Lower lobe of right lung (tissue), 2 donors: ENCODE measurements at regions not wholly inside any gene's neighbourhood (a gene's known extent, or its start where the extent isn't known, plus 50 kb on each side); places are given as distances from the start of the nearest gene placed in this dataset.

Experiments
- ATAC-seq, 2 donors: fragments of 200-7000 bp; cut with Tn5 transposase; one replicate each; pipeline ENCODE4 v1.9.1; 2020 to 2022; ENCODE audit warnings: mild to moderate bottlenecking in 2 of 2, moderate library complexity in 2 of 2
- DNase-seq: peaks from one replicate; pipeline ENCODE4 v3.0.0-alpha.2; 2020
- H3K27ac ChIP-seq: fragments of 200-600 bp; one replicate; pipeline ENCODE4 v1.8.0; 2022
- H3K27me3 ChIP-seq: fragments of 200-600 bp; one replicate; pipeline ENCODE4 v1.8.0; 2022; ENCODE audit warnings: low read depth
- H3K36me3 ChIP-seq: fragments of 200-600 bp; one replicate; pipeline ENCODE4 v1.8.0; 2022; ENCODE audit warnings: mild to moderate bottlenecking
- H3K4me1 ChIP-seq: fragments of 200-600 bp; one replicate; pipeline ENCODE4 v1.8.0; 2022
- H3K4me3 ChIP-seq: fragments of 200-600 bp; one replicate; pipeline ENCODE4 v1.8.0; 2022; ENCODE audit warnings: mild to moderate bottlenecking
- H3K9me3 ChIP-seq: fragments of 200-600 bp; one replicate; pipeline ENCODE4 v1.8.0; 2022
- intact Hi-C: fragments of 100-400 bp; cut with DNase I; formaldehyde crosslinking; loops from one replicate; pipeline ENCODE4 v1.11.0; 2022
- TF ChIP-seq, protein P1 (sequence below): fragments of 200-600 bp; IDR thresholded peaks from one replicate; pipeline ENCODE4 v1.8.0; 2022; ENCODE audit warnings: antibody characterized with exemption, mild to moderate bottlenecking
- donor health status: DM: no; HTN: yes; CAD: no; lungs with severe emphysema.

GRCh38 chr9:80646211-80646610 is 1043.1 kb downstream of the TLE1 start:
- intact Hi-C loops: no loop called here
- Histone ChIP-seq H3K4me3 (no peak overlapping the region), H3K4me1 (no peaks in the 10 kb centered on the region), H3K9me3 (no peaks in the 10 kb centered on the region), H3K27me3 (no peaks in the 10 kb centered on the region), H3K27ac (no peak overlapping the region), H3K36me3 (no peaks in the 10 kb centered on the region)
- no peak for DNase-seq
- ATAC-seq: no peak
- TF ChIP-seq, protein P1, sequence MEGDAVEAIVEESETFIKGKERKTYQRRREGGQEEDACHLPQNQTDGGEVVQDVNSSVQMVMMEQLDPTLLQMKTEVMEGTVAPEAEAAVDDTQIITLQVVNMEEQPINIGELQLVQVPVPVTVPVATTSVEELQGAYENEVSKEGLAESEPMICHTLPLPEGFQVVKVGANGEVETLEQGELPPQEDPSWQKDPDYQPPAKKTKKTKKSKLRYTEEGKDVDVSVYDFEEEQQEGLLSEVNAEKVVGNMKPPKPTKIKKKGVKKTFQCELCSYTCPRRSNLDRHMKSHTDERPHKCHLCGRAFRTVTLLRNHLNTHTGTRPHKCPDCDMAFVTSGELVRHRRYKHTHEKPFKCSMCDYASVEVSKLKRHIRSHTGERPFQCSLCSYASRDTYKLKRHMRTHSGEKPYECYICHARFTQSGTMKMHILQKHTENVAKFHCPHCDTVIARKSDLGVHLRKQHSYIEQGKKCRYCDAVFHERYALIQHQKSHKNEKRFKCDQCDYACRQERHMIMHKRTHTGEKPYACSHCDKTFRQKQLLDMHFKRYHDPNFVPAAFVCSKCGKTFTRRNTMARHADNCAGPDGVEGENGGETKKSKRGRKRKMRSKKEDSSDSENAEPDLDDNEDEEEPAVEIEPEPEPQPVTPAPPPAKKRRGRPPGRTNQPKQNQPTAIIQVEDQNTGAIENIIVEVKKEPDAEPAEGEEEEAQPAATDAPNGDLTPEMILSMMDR: no peak

DNA sequence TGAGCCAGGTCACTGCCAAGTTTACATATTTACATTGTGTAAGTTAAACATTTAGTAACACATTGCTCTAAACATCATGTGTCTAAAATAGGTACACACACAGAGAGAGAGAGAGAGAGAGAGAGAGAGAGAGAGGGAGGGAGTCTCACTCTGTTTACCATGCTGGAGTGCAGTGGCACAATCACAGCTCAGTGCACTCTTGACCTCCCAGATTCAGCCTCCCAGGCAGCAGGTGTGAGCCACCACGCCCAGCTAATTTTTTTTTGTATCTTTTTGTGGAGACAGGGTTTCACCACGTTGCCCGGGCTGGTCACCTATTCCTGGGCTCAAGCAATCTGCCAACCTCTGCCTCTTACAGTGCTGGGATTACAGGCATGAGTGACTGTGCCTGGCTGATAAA is 1045.3 kb downstream of the TLE1 start:
- no peaks in the 10 kb centered on the region for H3K4me1 ChIP-seq
- no peak overlapping the region for H3K27ac ChIP-seq
- H3K9me3 ChIP-seq: no peaks in the 10 kb centered on the region
- TF ChIP-seq, protein P1: no peak
- no peak for DNase-seq
- ATAC-seq: no peak
- H3K4me3 ChIP-seq: no peak overlapping the region
- H3K27me3 ChIP-seq: no peaks in the 10 kb centered on the region
- no peaks in the 10 kb centered on the region for H3K36me3 ChIP-seq
- intact Hi-C loops: no loop called here

- Histone ChIP-seq H3K27me3 (no peaks in the 10 kb centered on the region), H3K9me3 (peaks cover 13% of the 10 kb centered on the region), H3K4me1 (no peaks in the 10 kb centered on the region), H3K27ac (no peak overlapping the region), H3K36me3 (no peaks in the 10 kb centered on the region), H3K4me3 (no peak overlapping the region)
- intact Hi-C loops: no loop called here
- TF ChIP-seq, protein P1: no peak
- DNase-seq (no peak), ATAC-seq (no peak)
These were observed 1054.3 kb downstream of the TLE1 start for GRCh38 chr9:80635065-80635464.

DNA sequence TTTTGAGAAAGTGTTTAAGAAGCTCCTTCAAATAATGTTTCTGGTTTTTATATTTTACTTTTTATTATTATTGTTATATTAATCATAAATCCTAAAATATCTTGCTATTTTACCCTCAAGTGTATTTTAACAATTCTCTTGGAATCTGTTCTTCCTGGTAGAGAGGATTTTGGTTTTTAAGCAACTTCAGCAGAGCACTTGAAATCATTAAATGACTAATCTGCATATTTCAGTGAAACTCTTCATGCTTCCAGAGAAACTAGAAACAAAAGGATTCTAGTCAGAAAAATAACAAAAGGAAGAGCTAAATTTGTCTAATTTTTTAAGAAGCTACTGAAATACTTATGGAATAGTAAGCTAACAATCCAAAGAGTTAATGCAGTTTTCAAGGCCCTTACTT is 1057.3 kb downstream of the TLE1 start:
- ATAC-seq: no peak
- TF ChIP-seq, protein P1: no peak
- no peak overlapping the region for H3K4me3 ChIP-seq

GRCh38 chr9:80622508-80622907 is 1050.7 kb downstream of the TLE4 start:
- intact Hi-C loops: no loop called here
- Histone ChIP-seq H3K4me1 (no peaks in the 10 kb centered on the region), H3K4me3 (no peak overlapping the region), H3K27me3 (no peaks in the 10 kb centered on the region), H3K27ac (no peak overlapping the region), H3K36me3 (no peaks in the 10 kb centered on the region), H3K9me3 (no peaks in the 10 kb centered on the region)
- TF ChIP-seq, protein P1: no peak
- ATAC-seq (no peak), DNase-seq (no peak)

More for the DNA sequence above, 1057.3 kb downstream of the TLE1 start:
- Histone ChIP-seq H3K27ac (no peak overlapping the region), H3K9me3 (peaks cover 13% of the 10 kb centered on the region), H3K4me1 (no peaks in the 10 kb centered on the region), H3K27me3 (no peaks in the 10 kb centered on the region), H3K36me3 (no peaks in the 10 kb centered on the region)
- no peak for DNase-seq
- intact Hi-C loops: no loop called here

DNA sequence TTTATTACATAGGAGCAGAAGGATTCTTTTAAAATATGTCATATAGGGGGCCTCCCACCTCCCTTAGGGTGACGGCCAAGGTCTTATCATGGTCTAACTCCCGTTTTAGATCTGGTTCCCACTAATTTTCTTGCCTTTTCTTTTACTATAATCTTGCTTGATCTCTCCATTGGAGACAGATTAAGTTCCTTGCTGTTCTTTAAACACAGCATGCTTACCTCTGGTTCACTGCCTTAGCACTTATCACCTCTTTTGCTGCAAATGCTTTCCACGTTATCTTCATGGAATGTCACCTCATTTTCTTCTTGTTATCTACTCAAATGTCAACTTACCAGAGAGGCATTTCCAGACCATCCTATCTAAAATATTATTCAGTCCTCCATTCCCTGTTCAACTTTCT is 1047.6 kb downstream of the TLE4 start:
- no peak for ATAC-seq

More for the DNA sequence above, 1047.6 kb downstream of the TLE4 start:
- Histone ChIP-seq H3K36me3 (no peaks in the 10 kb centered on the region), H3K27me3 (no peaks in the 10 kb centered on the region), H3K27ac (no peak overlapping the region), H3K9me3 (no peaks in the 10 kb centered on the region), H3K4me1 (no peaks in the 10 kb centered on the region), H3K4me3 (no peak overlapping the region)
- DNase-seq: no peak
- intact Hi-C loops: no loop called here
- TF ChIP-seq, protein P1: no peak
